T-helper 17 cell (primary cell): ENCODE measurements at regions not wholly inside any gene's neighbourhood (a gene's known extent, or its start where the extent isn't known, plus 50 kb on each side); places are given as distances from the start of the nearest gene placed in this dataset.

Experiments used
- ATAC-seq: fragments of 150-1000 bp; cut with Tn5 transposase; 2 replicates; pipeline ENCODE4 v1.10.0; 2021; ENCODE audit warnings: mild to moderate bottlenecking, moderate library complexity
- DNase-seq, 3 donors: peaks; one replicate each; pipeline versions ENCODE4 v3.0.0 to v3.0.0-alpha.2; 2020 to 2021
- H3K9me3 ChIP-seq: one replicate; pipeline ENCODE4 v1.7.0; 2013; ENCODE audit warnings: low read length, mild to moderate bottlenecking; ENCODE audit not compliant: control insufficient read depth, poor library complexity, severe bottlenecking
- H3K27ac Mint-ChIP-seq: one replicate; pipeline ENCODE4 v1.8.0; 2022; ENCODE audit warnings: mild to moderate bottlenecking, moderate library complexity, mixed read lengths
- H3K27me3 Mint-ChIP-seq: one replicate; pipeline ENCODE4 v1.8.0; 2022; ENCODE audit warnings: mixed read lengths
- H3K36me3 Mint-ChIP-seq: one replicate; pipeline ENCODE4 v1.8.0; 2022; ENCODE audit warnings: low read depth, mixed read lengths
- H3K4me1 Mint-ChIP-seq: one replicate; pipeline ENCODE4 v1.8.0; 2022; ENCODE audit warnings: mild to moderate bottlenecking, mixed read lengths
- H3K4me3 Mint-ChIP-seq: one replicate; pipeline ENCODE4 v1.8.0; 2022; ENCODE audit warnings: mild to moderate bottlenecking, moderate library complexity, mixed read lengths

DNA sequence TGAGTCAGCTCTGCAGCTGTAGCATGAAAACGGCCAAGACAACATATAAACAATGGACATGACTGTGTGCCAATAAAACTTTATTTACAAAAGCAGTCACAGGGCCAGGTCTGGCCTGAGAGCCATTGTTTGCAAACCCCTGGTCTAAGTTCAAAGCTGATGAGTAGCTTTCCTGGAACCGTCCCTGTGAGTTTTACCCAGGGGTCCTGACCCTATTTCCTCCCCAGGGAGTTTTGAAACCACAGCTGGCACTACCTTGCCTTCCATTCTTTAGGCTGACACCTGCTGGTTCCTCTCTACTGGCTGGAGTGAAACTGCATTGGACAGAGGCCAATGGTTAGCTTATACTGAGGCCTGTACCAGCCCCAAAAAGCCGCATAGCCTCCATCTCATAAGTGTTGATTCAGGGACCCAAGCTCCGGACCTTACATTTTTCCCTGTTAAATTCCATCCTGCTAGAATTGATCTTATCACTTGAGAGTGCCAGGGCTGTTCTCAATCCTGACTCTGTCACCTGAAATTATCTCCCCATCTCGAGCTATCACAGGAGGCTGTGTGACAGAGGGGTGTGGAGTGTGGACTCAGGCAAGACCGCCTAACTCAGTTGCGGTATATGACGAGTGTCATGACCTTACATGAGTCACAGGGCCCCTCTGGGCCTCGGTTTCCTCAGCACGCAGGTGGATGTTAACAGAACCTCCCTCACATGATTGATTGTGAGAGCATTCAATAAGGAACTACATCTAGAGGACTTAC is 343.6 kb downstream of the NPHP4 start:
- H3K36me3 Mint-ChIP-seq = peaks cover 3% of the 10 kb centered on the region
- H3K4me1 Mint-ChIP-seq = peaks cover 3% of the 10 kb centered on the region
- peaks cover 29% of the 10 kb centered on the region for H3K27me3 Mint-ChIP-seq
- H3K4me3 Mint-ChIP-seq = no peak overlapping the region
- DNase-seq = no peak
- no peak overlapping the region for H3K27ac Mint-ChIP-seq
- H3K9me3 ChIP-seq = no peaks in the 10 kb centered on the region
- ATAC-seq = no peak

DNA sequence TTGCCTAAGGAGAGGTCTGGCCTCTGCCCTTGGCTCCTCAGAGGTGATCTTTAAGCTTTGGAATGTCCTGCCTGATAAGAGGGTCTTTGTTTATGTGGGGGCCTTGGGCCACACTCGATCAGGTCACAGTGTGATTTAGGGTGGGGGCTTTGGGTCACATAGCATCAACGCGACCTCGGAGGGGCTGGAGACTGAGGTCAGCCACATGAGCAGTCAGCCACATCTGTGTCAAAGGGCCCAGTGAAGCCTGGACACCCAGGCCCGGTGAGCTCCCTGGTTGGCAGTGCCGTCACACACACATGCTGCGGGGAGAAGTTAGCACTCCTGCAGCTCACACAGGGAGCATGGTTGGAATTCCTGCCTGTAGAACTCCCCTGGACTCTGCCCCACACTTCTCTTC is 345.0 kb downstream of the NPHP4 start:
- no peak for DNase-seq
- ATAC-seq = no peak
- peaks cover 36% of the 10 kb centered on the region for H3K27me3 Mint-ChIP-seq
- no peak overlapping the region for H3K4me3 Mint-ChIP-seq
- no peaks in the 10 kb centered on the region for H3K36me3 Mint-ChIP-seq
- no peaks in the 10 kb centered on the region for H3K9me3 ChIP-seq
- H3K4me1 Mint-ChIP-seq = peaks cover 3% of the 10 kb centered on the region
- H3K27ac Mint-ChIP-seq = no peak overlapping the region

DNA sequence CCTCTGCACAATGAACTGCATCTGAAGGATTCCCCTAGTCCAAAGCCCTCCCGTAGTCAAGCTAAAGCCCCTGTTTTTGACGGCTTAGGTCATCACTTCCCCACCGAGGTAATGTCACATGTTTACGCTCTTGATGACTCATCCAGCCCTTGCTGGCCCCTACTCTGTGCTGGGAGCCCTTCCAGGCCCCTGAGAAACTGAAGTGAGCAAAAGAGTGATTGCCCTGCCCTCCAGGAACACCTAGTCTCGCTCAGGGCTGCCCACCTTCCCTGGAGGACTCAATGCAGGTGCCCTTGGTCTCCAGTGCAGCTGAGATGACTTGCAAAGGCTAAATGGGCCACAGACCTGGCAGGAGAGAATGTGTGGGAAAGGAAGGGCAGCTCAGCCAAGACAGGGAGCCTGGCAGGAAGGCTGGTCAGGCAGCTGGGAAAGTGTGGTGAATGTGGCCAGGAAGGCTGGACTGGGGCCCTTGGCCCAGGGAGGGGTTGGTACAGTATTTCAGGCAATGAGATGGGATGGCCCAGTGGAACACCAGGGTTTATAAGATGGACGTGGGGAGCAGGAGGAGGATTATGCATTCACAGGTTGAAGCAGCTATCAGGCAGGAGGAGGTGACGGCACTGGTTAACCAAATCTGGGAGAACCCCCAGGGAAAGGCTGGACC is 345.6 kb downstream of the NPHP4 start:
- H3K4me1 Mint-ChIP-seq = no peaks in the 10 kb centered on the region
- no peak overlapping the region for H3K4me3 Mint-ChIP-seq
- peaks cover 40% of the 10 kb centered on the region for H3K27me3 Mint-ChIP-seq
- no peaks in the 10 kb centered on the region for H3K9me3 ChIP-seq
- no peak for ATAC-seq
- DNase-seq = no peak
- no peaks in the 10 kb centered on the region for H3K36me3 Mint-ChIP-seq
- H3K27ac Mint-ChIP-seq = no peak overlapping the region

DNA sequence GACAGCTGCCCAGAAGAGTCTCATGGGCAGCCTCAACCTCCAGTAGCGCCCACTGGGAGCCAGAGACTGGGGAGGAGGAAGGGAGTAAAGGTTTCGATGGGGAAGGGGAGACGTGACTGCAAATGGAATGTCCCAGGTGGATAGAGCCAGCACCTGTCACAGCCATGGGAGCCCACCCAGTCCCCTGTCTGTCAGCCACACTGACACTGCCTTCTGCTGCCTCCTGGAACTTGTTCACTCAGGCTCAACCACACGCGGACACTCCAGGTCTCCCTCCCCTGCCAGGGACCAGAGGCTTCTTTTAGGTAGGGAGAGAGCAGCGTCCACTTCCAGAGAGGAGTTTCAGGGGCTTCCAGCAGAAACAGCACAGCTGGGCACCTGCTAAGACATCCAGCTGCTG is 346.3 kb downstream of the NPHP4 start:
- Mint-ChIP-seq H3K27ac (no peak overlapping the region), H3K27me3 (peaks cover 45% of the 10 kb centered on the region), H3K36me3 (no peaks in the 10 kb centered on the region), H3K4me1 (no peaks in the 10 kb centered on the region), H3K4me3 (no peak overlapping the region)
- ATAC-seq (no peak), DNase-seq (no peak)
- no peaks in the 10 kb centered on the region for H3K9me3 ChIP-seq

DNA sequence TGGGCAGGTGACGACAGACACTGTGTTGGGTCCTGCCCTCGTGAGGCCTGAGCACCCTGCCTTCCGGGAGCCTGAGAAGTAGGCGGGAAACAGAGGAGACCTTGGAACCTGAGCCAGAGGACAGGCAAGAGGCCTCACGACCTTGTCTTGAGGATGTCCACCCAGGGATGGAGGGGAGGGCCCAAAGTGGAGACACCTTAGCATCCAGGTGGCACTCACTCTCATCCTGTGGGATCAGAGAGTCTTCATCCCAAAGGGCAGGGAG is 347.2 kb downstream of the NPHP4 start:
- no peak for ATAC-seq
- H3K36me3 Mint-ChIP-seq = no peaks in the 10 kb centered on the region
- peaks cover 40% of the 10 kb centered on the region for H3K27me3 Mint-ChIP-seq
- no peak for DNase-seq
- no peaks in the 10 kb centered on the region for H3K9me3 ChIP-seq
- H3K27ac Mint-ChIP-seq = no peak overlapping the region
- H3K4me1 Mint-ChIP-seq = peaks cover 2% of the 10 kb centered on the region
- no peak overlapping the region for H3K4me3 Mint-ChIP-seq

DNA sequence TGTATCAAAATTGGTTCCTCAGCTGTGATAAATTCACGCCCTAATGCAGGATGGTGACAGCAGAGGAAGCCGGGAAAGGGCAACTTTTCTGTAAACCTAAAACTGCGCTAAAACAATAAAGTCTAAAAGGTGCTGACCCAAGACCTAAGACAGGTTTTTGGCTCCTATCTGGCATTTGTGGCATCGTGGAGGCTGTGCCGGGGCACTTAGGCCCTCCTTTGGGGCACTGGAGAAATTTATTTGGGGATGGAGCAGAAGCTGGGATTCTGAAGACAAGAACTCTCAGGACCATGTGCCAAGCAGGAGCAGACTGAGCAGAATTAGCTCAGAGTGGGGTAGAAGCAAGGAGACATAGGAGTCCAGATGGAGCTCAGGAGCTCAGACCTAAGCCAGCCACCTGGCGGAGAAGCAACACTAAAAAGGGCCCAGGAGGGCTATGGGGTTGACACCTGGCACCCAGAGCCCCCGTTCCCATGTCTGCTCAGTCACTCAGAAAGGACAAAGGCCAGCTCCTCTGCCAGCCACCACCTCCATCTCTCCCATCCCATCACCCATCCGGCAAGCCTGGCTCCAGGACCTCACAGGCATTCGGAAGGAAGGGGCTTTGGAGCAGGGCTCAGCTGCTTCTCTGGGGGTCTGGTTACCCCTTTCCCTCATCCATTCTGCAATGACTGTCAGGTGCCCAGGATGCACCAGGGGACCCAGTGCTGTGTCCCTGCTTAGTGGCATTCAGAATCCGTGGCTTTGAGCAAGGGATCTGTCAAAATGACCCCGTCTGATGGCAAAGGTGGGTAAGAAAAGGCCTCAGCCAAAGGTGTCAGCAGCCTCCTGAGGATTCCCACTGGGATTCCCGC is 347.7 kb downstream of the NPHP4 start:
- H3K27me3 Mint-ChIP-seq = peaks cover 40% of the 10 kb centered on the region
- no peak for DNase-seq
- peaks cover 2% of the 10 kb centered on the region for H3K4me1 Mint-ChIP-seq
- H3K27ac Mint-ChIP-seq = no peak overlapping the region
- H3K36me3 Mint-ChIP-seq = no peaks in the 10 kb centered on the region
- H3K4me3 Mint-ChIP-seq = no peak overlapping the region
- ATAC-seq = no peak
- H3K9me3 ChIP-seq = no peaks in the 10 kb centered on the region

DNA sequence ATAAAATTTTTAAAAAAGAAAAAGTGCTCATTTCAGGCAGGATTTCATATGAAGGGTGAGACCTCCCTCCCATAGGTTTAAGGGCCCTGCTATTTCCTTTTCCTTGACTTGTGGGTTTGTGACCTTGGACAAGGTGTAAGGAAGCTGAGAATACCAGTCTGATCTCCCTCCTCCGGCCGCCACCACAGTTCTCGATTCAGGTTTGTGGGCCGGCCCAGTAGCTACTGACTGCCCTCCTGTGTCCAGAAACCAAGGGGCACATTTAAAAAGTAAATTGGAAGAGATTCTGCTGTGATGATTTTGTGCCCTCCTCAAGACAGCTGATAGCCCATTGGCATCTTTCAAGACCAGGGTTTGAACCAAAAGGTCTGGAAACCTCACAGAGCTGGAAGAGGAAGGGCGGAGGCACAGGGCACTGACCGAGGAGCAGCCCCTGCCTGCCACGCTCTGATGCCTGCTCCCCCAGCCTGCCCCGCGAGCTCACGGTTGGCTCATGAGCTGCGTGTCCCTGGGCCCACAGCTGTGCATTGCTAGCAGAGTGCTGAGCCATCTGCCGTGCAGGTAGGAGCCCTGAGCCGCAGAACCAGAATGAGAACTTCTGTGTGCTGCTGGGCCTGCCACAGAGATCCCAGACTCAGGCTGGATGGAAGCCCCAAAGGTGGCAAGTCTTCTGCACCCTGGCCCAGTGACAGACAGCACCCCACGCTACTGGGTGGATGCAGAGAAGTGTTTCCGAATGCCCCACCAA is 348.7 kb downstream of the NPHP4 start:
- DNase-seq (no peak), ATAC-seq (no peak)
- no peaks in the 10 kb centered on the region for H3K36me3 Mint-ChIP-seq
- peaks cover 2% of the 10 kb centered on the region for H3K4me1 Mint-ChIP-seq
- H3K9me3 ChIP-seq = no peaks in the 10 kb centered on the region
- H3K4me3 Mint-ChIP-seq = no peak overlapping the region
- H3K27ac Mint-ChIP-seq = no peak overlapping the region
- H3K27me3 Mint-ChIP-seq = peaks cover 42% of the 10 kb centered on the region

DNA sequence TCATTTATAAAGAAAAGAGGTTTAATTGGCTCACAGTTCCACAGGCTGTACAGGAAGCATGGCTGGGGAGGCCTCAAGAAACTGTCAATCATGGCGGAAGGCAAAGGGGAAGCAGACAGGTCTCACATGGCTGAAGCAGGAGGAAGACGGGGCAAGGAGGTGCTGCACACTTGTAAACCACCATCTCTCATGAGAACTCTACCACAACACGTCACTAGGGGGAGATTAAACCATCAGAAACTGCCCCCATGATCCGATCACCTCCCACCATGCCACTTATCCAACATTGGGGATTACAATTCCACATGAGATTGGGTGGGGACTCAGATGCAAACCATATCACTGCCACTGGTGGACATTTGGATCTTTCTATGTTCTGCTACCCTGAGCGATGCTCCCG is 351.4 kb downstream of the NPHP4 start:
- Mint-ChIP-seq H3K27me3 (peaks cover 62% of the 10 kb centered on the region), H3K36me3 (no peaks in the 10 kb centered on the region), H3K4me3 (no peak overlapping the region), H3K4me1 (peaks cover 2% of the 10 kb centered on the region), H3K27ac (no peak overlapping the region)
- ATAC-seq (no peak), DNase-seq (no peak)
- H3K9me3 ChIP-seq = no peaks in the 10 kb centered on the region

DNA sequence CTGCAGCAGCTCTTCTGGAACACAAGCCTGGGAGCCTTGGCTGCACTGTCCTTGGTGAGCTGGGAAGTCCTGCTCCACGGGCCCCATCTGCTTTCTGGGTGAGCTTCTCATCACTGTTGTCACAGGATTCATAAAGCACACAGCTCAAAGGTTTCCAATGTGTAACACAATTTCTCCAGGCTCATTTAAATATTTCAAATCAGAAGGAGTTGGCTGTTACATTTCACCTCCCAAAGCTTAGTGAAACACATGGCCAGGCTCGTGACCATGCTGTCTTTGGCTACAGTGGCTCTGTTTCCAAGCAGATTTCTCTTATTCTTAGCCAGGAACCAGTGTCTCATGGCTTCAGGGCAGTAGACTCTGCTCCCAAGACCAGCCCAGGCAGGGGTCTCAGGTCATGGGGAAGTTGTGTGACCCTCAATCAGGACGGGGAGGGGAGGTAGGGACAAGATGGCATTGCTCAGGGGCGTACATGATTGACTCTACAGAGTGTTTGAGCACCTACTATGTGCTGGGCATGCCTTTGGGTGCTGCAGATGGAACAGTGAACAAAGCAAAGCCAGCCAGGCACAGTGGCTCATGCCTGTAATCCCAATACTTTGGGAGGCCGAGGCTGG is 353.0 kb downstream of the NPHP4 start:
- Mint-ChIP-seq H3K4me1 (peaks cover 2% of the 10 kb centered on the region), H3K27ac (no peak overlapping the region), H3K36me3 (no peaks in the 10 kb centered on the region), H3K4me3 (no peak overlapping the region), H3K27me3 (peaks cover 61% of the 10 kb centered on the region)
- ATAC-seq = no peak
- DNase-seq = no peak
- H3K9me3 ChIP-seq = no peaks in the 10 kb centered on the region

DNA sequence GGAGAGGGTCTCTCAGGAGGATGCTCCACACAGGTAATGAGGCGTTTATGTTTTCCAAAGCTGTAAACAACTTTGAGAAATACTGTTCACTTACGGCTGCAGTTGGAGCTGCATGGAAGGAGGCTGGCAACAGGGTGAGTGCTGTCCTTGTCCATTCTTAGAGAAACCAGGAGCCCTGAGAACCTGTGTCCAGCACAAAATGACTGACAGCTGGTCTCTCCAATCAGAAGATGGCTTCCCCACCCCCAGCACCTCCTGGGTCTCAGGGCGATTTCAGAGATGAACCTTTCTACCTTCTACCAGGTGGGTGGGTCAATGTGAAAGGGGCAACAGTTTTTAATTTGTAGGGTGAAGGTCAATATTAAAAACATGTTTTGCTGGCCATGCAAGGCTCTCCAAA is 353.6 kb downstream of the NPHP4 start:
- Mint-ChIP-seq H3K27ac (no peak overlapping the region), H3K4me1 (peaks cover 2% of the 10 kb centered on the region), H3K4me3 (no peak overlapping the region), H3K27me3 (peaks cover 55% of the 10 kb centered on the region), H3K36me3 (no peaks in the 10 kb centered on the region)
- no peak for ATAC-seq
- no peak for DNase-seq
- no peaks in the 10 kb centered on the region for H3K9me3 ChIP-seq

DNA sequence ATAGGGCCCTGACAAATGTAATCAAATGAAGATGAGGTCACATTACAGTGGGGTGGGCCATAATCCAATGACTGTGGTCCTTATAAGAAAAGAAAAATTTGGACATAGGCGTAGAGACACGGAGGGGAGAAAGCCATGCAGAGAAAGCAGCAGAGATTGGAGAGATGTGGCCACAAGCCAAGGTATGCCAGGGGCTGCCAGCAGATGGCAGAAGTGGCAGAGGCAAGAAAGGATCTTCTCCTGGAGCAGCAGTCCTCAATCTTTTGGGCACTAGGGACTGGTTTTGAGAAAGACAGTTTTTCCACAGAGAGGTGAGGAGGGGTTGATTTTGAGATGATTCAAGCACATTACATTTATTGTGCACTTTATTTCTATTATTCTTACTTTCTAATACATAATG is 355.1 kb downstream of the NPHP4 start:
- ATAC-seq (no peak), DNase-seq (no peak)
- no peak overlapping the region for H3K4me3 Mint-ChIP-seq
- peaks cover 52% of the 10 kb centered on the region for H3K27me3 Mint-ChIP-seq
- H3K4me1 Mint-ChIP-seq = peaks cover 2% of the 10 kb centered on the region
- no peak overlapping the region for H3K27ac Mint-ChIP-seq
- no peaks in the 10 kb centered on the region for H3K36me3 Mint-ChIP-seq
- H3K9me3 ChIP-seq = no peaks in the 10 kb centered on the region

DNA sequence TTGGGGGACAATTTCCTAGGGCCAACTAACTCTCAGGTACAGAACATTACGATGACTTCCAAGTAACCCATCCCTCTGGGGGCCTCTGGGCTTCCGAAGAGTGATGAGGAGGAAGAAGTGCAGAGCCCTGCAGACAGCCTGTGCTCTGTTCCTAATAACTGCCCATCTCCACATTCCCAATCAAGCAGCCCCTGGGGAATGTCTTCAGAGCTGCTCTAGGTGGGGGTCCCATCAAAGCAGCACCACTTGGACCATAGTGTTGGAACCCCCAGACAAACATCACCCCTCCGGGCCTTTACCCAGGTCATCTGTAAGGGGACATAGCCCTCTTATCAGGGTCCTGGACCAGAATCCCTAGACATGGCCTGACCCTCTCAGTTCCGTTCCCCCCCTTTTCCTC is 357.3 kb downstream of the NPHP4 start:
- H3K36me3 Mint-ChIP-seq = peaks cover 2% of the 10 kb centered on the region
- no peak overlapping the region for H3K4me3 Mint-ChIP-seq
- DNase-seq = no peak
- no peak for ATAC-seq
- peaks cover 46% of the 10 kb centered on the region for H3K27me3 Mint-ChIP-seq
- peaks cover 1% of the 10 kb centered on the region for H3K4me1 Mint-ChIP-seq
- no peaks in the 10 kb centered on the region for H3K9me3 ChIP-seq
- no peak overlapping the region for H3K27ac Mint-ChIP-seq

DNA sequence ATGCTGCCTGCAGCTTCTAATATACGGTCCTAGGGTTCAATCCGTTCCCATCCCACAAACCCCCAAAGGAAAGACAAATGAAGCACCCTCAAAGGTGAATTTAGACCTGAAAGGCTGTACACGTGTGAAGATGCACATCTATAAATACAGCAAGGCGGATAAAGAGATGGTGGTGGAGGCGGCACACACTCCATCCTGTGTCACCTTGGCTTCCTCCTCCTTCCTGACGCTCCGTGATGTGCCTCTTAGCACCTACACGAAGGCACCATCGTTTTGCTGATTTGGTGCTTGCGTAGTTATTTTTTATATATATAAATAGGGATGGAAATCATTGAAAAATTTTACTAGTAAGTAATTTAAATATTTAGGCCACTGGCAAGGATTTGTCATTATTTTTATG is 359.4 kb downstream of the NPHP4 start:
- Mint-ChIP-seq H3K36me3 (peaks cover 2% of the 10 kb centered on the region), H3K4me1 (peaks cover 2% of the 10 kb centered on the region), H3K27ac (no peak overlapping the region), H3K4me3 (no peak overlapping the region), H3K27me3 (peaks cover 41% of the 10 kb centered on the region)
- no peak for DNase-seq
- no peak for ATAC-seq
- no peaks in the 10 kb centered on the region for H3K9me3 ChIP-seq
